HepG2 (cell line): ENCODE measurements at regions not wholly inside any gene's neighbourhood (a gene's known extent, or its start where the extent isn't known, plus 50 kb on each side); places are given as distances from the start of the nearest gene placed in this dataset.

ENCODE experiments used
- ATAC-seq: fragments of 200-7000 bp; cut with Tn5 transposase; 3 replicates; pipeline ENCODE4 v1.9.1; 2020; ENCODE audit warnings: mild to moderate bottlenecking, moderate library complexity
- BruUV-seq: library from RNA; stranded (reverse); fragments of 400-500 nt; replicated peaks from 2 replicates; lab custom pipeline; 2021; lab: Mats Ljungman, UMichigan
- CTCF ChIA-PET: fragments of 300-600 bp; formaldehyde crosslinking; extraction: SDS; loops from one replicate; lab custom pipeline; 2021; ENCODE audit warnings: low total read pairs, inconsistent platforms, low intra/inter-chr PET ratio; lab: Yijun Ruan, JAX
- POLR2A ChIA-PET: fragments of 350-600 bp; sonication (Branson Sonifier 250); formaldehyde crosslinking; loops from one replicate; lab custom pipeline; 2020; ENCODE audit warnings: antibody characterized with exemption, inconsistent platforms; lab: Yijun Ruan, JAX
- DNase-seq: peaks from one replicate; pipeline ENCODE4 v3.0.0-alpha.2; 2015; ENCODE audit warnings: low spot score
- FAIRE-seq: peaks from 3 replicates; lab custom pipeline; 2011; peaks lifted over from hg19 to GRCh38; lab: Jason Lieb, UNC
- H2AFZ ChIP-seq: one replicate; pipeline ENCODE4 v1.6.1; 2011; ENCODE audit warnings: low read length, inconsistent platforms
- H3K27ac ChIP-seq: fragments of 300-600 bp; 3 replicates; pipeline ENCODE4 v1.8.0; 2011; ENCODE audit warnings: mixed run types, mild to moderate bottlenecking, mixed read lengths, low read length, inconsistent platforms; ENCODE audit not compliant: insufficient read depth; ENCODE audit errors: extremely low read length
- H3K27me3 ChIP-seq, 2 experiments: fragments of 200-600 bp in 1 of 2; 2 replicates in 1 of 2; 3 replicates in 1 of 2; pipeline versions ENCODE4 v1.6.0 to v1.8.0; 2011; ENCODE audit warnings: low read length in 2 of 2, mild to moderate bottlenecking in 2 of 2, moderate library complexity in 2 of 2, inconsistent platforms in 1 of 2; ENCODE audit not compliant: insufficient read depth in 2 of 2, control insufficient read depth in 1 of 2
- H3K36me3 ChIP-seq, 2 experiments: fragments of 200-600 bp in 1 of 2; replicated peaks in 1 of 2; 2 replicates in 1 of 2; 3 replicates in 1 of 2; pipeline versions ENCODE4 v1.5.1 to v1.8.0; 2011; ENCODE audit warnings: low read length in 2 of 2, inconsistent platforms in 1 of 2; ENCODE audit not compliant: insufficient read depth in 2 of 2, control insufficient read depth in 1 of 2
- H3K4me1 ChIP-seq: 2 replicates; pipeline ENCODE4 v1.5.1; 2012; ENCODE audit warnings: low read length, inconsistent platforms; ENCODE audit not compliant: insufficient read depth
- H3K4me2 ChIP-seq: 2 replicates; pipeline ENCODE4 v1.6.0; 2011; ENCODE audit warnings: low read depth, low read length, inconsistent platforms
- H3K4me3 ChIP-seq, 3 experiments: fragments of 200-600 bp in 1 of 3; sonication (generic), shearing (Covaris generic) in 1 of 3; replicated peaks in 1 of 3; 2 replicates each; pipeline ENCODE4 v1.5.1; 2011 to 2016; ENCODE audit warnings: low read length in 3 of 3, inconsistent platforms in 2 of 3, low read depth in 2 of 3, mild to moderate bottlenecking in 2 of 3, control low read depth in 1 of 3, mixed read lengths in 1 of 3; ENCODE audit not compliant: insufficient read depth in 1 of 3
- H3K79me2 ChIP-seq: one replicate; pipeline ENCODE4 v1.6.1; 2011; ENCODE audit warnings: low read length, inconsistent platforms; ENCODE audit not compliant: insufficient read depth
- H3K9ac ChIP-seq: 2 replicates; pipeline ENCODE4 v1.6.0; 2011; ENCODE audit warnings: mild to moderate bottlenecking, low read depth, low read length, inconsistent platforms; ENCODE audit not compliant: insufficient read depth
- H3K9me3 ChIP-seq: 2 replicates; pipeline ENCODE4 v1.5.1; 2012; ENCODE audit warnings: mild to moderate bottlenecking, low read length
- H4K20me1 ChIP-seq: 2 replicates; pipeline ENCODE4 v1.6.0; 2011; ENCODE audit warnings: inconsistent platforms, mild to moderate bottlenecking, low read length, moderate library complexity; ENCODE audit not compliant: insufficient read depth
- CREM ChIP-seq, 2 experiments: sonication (generic) in 1 of 2; formaldehyde crosslinking in 1 of 2; IDR thresholded peaks; 2 replicates each; pipeline versions ENCODE4 v1.4.0 to v1.6.1; 2016 to 2020; ENCODE audit warnings: antibody characterized with exemption in 1 of 2, mild to moderate bottlenecking in 1 of 2, missing genetic modification reagents in 1 of 2
- FOXK2 ChIP-seq: fragments of 450-650 bp; IDR thresholded peaks from 2 replicates; pipeline ENCODE4 v1.6.1; 2016
- FOXO4 ChIP-seq: sonication (generic); formaldehyde crosslinking; conservative IDR thresholded peaks from 2 replicates; pipeline ENCODE4 v1.8.1; 2023; ENCODE audit warnings: missing genetic modification reagents
- GMEB2 ChIP-seq: IDR thresholded peaks from 2 replicates; pipeline ENCODE4 v1.6.1; 2016; ENCODE audit warnings: missing biosample characterization, missing genetic modification reagents, low read depth
- HMGXB4 ChIP-seq, 2 experiments: sonication (generic) in 1 of 2; formaldehyde crosslinking in 1 of 2; IDR thresholded peaks; 2 replicates each; pipeline versions ENCODE4 v1.4.0 to v1.6.1; 2018 to 2020; ENCODE audit warnings: missing genetic modification reagents in 2 of 2, borderline replicate concordance in 1 of 2, low read depth in 1 of 2, mild to moderate bottlenecking in 1 of 2, missing biosample characterization in 1 of 2
- KLF6 ChIP-seq: IDR thresholded peaks from 2 replicates; pipeline ENCODE4 v1.8.0; 2016; ENCODE audit warnings: missing biosample characterization, missing genetic modification reagents
- NR1H2 ChIP-seq: sonication (generic); formaldehyde crosslinking; IDR thresholded peaks from 2 replicates; pipeline ENCODE4 v1.8.1; 2022; ENCODE audit warnings: low read depth, missing genetic modification reagents, borderline replicate concordance
- TCF7 ChIP-seq: sonication (generic); IDR thresholded peaks from 2 replicates; pipeline ENCODE4 v1.6.1; 2016; ENCODE audit warnings: antibody characterized with exemption, low read depth
- ZBTB37 ChIP-seq: sonication (generic); formaldehyde crosslinking; IDR thresholded peaks from 2 replicates; pipeline ENCODE4 v1.4.0; 2020; ENCODE audit warnings: mild to moderate bottlenecking, missing genetic modification reagents
- ZNF281 ChIP-seq: sonication (generic); formaldehyde crosslinking; IDR thresholded peaks from 2 replicates; pipeline ENCODE4 v1.4.0; 2020; ENCODE audit warnings: missing genetic modification reagents, borderline replicate concordance
- WGBS: methylation state at CpG from one replicate; pipeline ENCODE4 v1.1.6; 2017; ENCODE audit warnings: low lambda C conversion rate; 5-methylcytosine and 5-hydroxymethylcytosine counted together
- in situ Hi-C: cut with HindIII; loops from 2 replicates; pipeline ENCODE4 v1.10.0; 2017; ENCODE audit warnings: low pct_unique_long_range_greater_than_20kb; ENCODE audit not compliant: extremely low pct_ligation_motif_present
- intact Hi-C: fragments of 100-400 bp; cut with micrococcal nuclease; formaldehyde crosslinking; loops from one replicate; pipeline ENCODE4 v1.10.0; 2022; ENCODE audit not compliant: unreplicated experiment

DNA sequence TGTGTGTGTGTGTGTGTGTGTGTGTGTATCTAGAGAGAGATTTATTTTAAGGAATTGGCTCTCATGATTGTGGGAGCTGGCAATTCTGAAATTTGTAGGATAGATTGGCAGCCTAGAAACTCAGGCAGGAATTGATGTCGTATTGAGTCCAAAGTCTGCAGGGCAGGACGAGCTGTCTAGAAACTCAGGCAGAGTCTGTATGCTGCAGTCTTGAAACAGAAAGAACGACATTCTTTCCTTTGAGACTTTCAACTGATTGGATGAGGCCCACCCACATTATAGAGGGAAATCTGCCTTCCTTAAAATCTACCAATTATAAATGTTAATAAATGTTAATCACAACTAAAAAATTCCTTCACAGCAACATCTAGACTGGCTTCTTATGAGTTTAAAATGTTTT, 436.6 kb upstream of the FANCL start:
- no peaks in the 10 kb centered on the region for H3K79me2 ChIP-seq
- intact Hi-C loops = no loop called here
- TF ChIP-seq TCF7 (no peak), FOXK2 (no peak), GMEB2 (CRISPR knock-in tag) (no peak), CREM (IDR thresholded peaks at IDR 0.05) (no peak), CREM (CRISPR knock-in tag; IDR thresholded peaks at IDR 0.05) (no peak), KLF6 (CRISPR knock-in tag) (no peak), HMGXB4 (CRISPR knock-in tag; IDR thresholded peaks at IDR 0.05; ENCODE audit: borderline replicate concordance in 1 of 2, low read depth in 1 of 2) (no peak), ZBTB37 (CRISPR knock-in tag) (no peak), NR1H2 (CRISPR knock-in tag) (no peak), FOXO4 (CRISPR knock-in tag) (no peak), ZNF281 (no peak)
- TF ChIP-seq, all 625 proteins: peak for 0
- no peaks in the 10 kb centered on the region for H3K27me3 ChIP-seq
- ATAC-seq (no peak), FAIRE-seq (no peak), DNase-seq (no peak)
- no TSS peak for BruUV-seq
- CTCF ChIA-PET = no interaction called here
- no peak overlapping the region for H3K4me2 ChIP-seq
- no peaks in the 10 kb centered on the region for H3K4me1 ChIP-seq
- no peak overlapping the region for H2AFZ ChIP-seq
- no peaks in the 10 kb centered on the region for H3K36me3 ChIP-seq
- H3K4me3 ChIP-seq = no peak overlapping the region
- no peak overlapping the region for H3K9ac ChIP-seq
- POLR2A ChIA-PET = no interaction called here
- H3K27ac ChIP-seq = no peak overlapping the region
- H4K20me1 ChIP-seq = no peaks in the 10 kb centered on the region
- in situ Hi-C loops = no loop called here
- no peaks in the 10 kb centered on the region for H3K9me3 ChIP-seq
- WGBS = 0% methylated on average over 3 of the region's 3 CpGs
